ENCODE measurements at regions not wholly inside any gene's neighbourhood (a gene's known extent, or its start where the extent isn't known, plus 50 kb on each side); places are given as distances from the start of the nearest gene placed in this dataset.

DNA sequence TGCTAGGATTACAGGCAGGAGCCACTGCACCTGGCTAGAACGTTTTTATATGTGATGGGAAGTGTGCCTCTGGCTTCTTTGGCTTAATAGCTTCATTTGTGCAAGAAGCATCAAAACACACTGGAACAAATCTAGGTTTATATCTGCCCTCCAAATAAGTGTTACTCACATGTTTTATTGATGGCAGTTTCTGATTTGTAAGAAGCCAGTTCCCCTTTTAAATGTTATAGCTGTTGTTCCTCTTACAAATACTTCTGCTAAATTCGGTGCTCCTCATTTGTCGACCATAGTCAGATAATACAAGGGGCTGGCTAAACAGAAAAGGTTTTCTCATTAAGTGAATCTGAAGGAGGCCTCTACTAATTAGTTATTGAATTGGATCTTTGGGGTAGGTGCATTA is 307.1 kb upstream of the SEMA6D start (continued):
- TF ChIP-seq, protein P1, sequence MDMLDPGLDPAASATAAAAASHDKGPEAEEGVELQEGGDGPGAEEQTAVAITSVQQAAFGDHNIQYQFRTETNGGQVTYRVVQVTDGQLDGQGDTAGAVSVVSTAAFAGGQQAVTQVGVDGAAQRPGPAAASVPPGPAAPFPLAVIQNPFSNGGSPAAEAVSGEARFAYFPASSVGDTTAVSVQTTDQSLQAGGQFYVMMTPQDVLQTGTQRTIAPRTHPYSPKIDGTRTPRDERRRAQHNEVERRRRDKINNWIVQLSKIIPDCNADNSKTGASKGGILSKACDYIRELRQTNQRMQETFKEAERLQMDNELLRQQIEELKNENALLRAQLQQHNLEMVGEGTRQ (IDR thresholded peaks at IDR 0.05), result no peak

DNA sequence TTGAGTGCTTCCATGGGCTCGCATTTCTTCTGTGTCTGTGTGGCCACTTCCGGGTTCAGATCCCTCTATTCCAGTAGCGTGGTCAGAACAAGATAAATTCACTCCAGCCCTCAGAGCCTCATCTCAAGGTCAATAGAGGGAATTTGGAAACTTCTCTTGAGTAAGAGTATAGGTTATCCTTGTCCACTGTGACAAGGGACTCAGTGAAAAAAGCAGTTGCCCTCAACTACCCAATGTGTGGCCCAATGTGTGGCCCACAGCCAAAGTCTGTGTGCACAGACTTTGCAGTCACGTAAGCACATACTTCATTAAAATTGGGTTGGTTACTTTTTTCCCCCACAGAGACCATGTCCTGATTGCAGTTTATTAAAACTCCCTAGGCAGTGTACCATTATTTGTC is 305.6 kb upstream of the SEMA6D start:
- FAIRE-seq, result no peak
- H3K4me1 ChIP-seq, result no peaks in the 10 kb centered on the region
- no peak overlapping the region for H3K4me2 ChIP-seq
- H3K9me3 ChIP-seq, result no peaks in the 10 kb centered on the region
- DNase-seq (ENCODE audit: low read depth in 1 of 2, low spot score in 1 of 2), result no peak
- TF ChIP-seq, protein P2, sequence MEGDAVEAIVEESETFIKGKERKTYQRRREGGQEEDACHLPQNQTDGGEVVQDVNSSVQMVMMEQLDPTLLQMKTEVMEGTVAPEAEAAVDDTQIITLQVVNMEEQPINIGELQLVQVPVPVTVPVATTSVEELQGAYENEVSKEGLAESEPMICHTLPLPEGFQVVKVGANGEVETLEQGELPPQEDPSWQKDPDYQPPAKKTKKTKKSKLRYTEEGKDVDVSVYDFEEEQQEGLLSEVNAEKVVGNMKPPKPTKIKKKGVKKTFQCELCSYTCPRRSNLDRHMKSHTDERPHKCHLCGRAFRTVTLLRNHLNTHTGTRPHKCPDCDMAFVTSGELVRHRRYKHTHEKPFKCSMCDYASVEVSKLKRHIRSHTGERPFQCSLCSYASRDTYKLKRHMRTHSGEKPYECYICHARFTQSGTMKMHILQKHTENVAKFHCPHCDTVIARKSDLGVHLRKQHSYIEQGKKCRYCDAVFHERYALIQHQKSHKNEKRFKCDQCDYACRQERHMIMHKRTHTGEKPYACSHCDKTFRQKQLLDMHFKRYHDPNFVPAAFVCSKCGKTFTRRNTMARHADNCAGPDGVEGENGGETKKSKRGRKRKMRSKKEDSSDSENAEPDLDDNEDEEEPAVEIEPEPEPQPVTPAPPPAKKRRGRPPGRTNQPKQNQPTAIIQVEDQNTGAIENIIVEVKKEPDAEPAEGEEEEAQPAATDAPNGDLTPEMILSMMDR (IDR thresholded peaks at IDR 0.05), result no peak
- TF ChIP-seq PHF8 (IDR thresholded peaks at IDR 0.05; ENCODE audit: borderline replicate concordance, low read depth) (no peak), POLR2AphosphoS2 (conservative IDR thresholded peaks at IDR 0.05; ENCODE audit: low read length) (no peak), TFCP2L1 (CRISPR knock-in tag; IDR thresholded peaks at IDR 0.05) (no peak), SMC3 (IDR thresholded peaks at IDR 0.05) (no peak), RARB (CRISPR knock-in tag; IDR thresholded peaks at IDR 0.05) (no peak), CBX8 (IDR thresholded peaks at IDR 0.05) (no peak), HOXB13 (CRISPR knock-in tag; IDR thresholded peaks at IDR 0.05; ENCODE audit: low read depth) (no peak), NR3C1 (IDR thresholded peaks at IDR 0.05) (no peak), BHLHE40 (IDR thresholded peaks at IDR 0.05; ENCODE audit: low read depth, low read length) (no peak), RAD21 (conservative IDR thresholded peaks at IDR 0.05 in 1 of 2, IDR thresholded peaks at IDR 0.05 in 1 of 2) (no peak), JUNB (IDR thresholded peaks at IDR 0.05) (no peak), HDAC2 (IDR thresholded peaks at IDR 0.05) (no peak), RCOR1 (IDR thresholded peaks at IDR 0.05; ENCODE audit: low read depth, low read length) (no peak), HOXB5 (CRISPR knock-in tag; IDR thresholded peaks at IDR 0.05) (no peak), CEBPB (IDR thresholded peaks at IDR 0.05) (no peak)
- TF ChIP-seq, protein P1 (IDR thresholded peaks at IDR 0.05), result no peak
- TF ChIP-seq, protein P3, sequence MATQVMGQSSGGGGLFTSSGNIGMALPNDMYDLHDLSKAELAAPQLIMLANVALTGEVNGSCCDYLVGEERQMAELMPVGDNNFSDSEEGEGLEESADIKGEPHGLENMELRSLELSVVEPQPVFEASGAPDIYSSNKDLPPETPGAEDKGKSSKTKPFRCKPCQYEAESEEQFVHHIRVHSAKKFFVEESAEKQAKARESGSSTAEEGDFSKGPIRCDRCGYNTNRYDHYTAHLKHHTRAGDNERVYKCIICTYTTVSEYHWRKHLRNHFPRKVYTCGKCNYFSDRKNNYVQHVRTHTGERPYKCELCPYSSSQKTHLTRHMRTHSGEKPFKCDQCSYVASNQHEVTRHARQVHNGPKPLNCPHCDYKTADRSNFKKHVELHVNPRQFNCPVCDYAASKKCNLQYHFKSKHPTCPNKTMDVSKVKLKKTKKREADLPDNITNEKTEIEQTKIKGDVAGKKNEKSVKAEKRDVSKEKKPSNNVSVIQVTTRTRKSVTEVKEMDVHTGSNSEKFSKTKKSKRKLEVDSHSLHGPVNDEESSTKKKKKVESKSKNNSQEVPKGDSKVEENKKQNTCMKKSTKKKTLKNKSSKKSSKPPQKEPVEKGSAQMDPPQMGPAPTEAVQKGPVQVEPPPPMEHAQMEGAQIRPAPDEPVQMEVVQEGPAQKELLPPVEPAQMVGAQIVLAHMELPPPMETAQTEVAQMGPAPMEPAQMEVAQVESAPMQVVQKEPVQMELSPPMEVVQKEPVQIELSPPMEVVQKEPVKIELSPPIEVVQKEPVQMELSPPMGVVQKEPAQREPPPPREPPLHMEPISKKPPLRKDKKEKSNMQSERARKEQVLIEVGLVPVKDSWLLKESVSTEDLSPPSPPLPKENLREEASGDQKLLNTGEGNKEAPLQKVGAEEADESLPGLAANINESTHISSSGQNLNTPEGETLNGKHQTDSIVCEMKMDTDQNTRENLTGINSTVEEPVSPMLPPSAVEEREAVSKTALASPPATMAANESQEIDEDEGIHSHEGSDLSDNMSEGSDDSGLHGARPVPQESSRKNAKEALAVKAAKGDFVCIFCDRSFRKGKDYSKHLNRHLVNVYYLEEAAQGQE (IDR thresholded peaks at IDR 0.05), result no peak
- TF ChIP-seq, protein P4, sequence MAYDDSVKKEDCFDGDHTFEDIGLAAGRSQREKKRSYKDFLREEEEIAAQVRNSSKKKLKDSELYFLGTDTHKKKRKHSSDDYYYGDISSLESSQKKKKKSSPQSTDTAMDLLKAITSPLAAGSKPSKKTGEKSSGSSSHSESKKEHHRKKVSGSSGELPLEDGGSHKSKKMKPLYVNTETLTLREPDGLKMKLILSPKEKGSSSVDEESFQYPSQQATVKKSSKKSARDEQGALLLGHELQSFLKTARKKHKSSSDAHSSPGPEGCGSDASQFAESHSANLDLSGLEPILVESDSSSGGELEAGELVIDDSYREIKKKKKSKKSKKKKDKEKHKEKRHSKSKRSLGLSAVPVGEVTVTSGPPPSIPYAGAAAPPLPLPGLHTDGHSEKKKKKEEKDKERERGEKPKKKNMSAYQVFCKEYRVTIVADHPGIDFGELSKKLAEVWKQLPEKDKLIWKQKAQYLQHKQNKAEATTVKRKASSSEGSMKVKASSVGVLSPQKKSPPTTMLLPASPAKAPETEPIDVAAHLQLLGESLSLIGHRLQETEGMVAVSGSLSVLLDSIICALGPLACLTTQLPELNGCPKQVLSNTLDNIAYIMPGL (CRISPR knock-in tag; IDR thresholded peaks at IDR 0.05; ENCODE audit: borderline replicate concordance), result no peak
- 40% methylated on average over 4 of the region's 4 CpGs for WGBS (ENCODE audit: missing lambda C conversion rate)
- H3K27ac ChIP-seq, result no peak overlapping the region
- no peak for ATAC-seq
- no peak overlapping the region for H3K4me3 ChIP-seq
- ChIA-PET POLR2A (no interaction called here), CTCF (no interaction called here)

All from A549 (cell line).